ENCODE measurements at regions not wholly inside any gene's neighbourhood (a gene's known extent, or its start where the extent isn't known, plus 50 kb on each side); places are given as distances from the start of the nearest gene placed in this dataset.
"Not testable (repeated sequence)": the region's sequence is repeated elsewhere in the genome, so short reads cannot be mapped to it uniquely, and the experiment has no call there.

DNA sequence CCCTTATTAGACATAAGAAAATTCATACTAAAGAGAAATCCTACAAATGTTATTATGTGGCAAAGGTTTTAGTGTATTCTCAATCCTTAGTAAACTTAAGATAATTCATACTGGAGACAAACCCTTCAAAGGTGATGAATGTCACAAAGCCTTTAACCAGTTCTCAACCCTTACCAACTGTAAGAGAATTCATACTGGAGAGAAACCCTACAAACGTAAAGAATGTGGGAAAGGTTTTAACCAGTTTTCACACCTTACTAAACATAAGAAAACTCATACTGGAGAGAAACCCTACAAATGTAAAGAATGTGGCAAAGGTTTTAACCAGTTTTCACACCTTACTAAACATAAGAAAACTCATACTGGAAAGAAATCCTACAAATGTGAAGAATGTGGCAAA, 93.2 kb downstream of the ZNF680 start:
- no peak for DNase-seq (ENCODE audit: low read depth)

DNA sequence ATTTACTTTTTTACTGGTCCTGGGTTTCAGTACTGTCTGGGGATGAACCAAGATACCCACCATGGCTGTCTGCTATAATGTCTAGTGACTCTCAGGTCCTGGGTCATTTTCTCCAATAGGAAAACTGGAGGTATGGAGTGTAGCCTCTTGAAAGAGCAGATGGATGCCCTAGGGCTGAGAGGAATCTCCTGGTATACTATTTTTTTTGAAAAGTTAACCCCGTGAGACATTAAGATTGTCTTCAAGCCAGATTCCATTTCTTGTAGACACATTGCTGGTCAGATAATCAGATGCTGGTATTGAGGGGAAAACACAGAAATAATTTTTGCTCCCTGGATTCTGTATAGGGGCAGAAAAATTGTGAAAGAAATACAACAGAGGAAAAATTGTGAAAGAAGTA, 97.3 kb downstream of the ZNF680 start:
- no peak for DNase-seq (ENCODE audit: low read depth)

DNA sequence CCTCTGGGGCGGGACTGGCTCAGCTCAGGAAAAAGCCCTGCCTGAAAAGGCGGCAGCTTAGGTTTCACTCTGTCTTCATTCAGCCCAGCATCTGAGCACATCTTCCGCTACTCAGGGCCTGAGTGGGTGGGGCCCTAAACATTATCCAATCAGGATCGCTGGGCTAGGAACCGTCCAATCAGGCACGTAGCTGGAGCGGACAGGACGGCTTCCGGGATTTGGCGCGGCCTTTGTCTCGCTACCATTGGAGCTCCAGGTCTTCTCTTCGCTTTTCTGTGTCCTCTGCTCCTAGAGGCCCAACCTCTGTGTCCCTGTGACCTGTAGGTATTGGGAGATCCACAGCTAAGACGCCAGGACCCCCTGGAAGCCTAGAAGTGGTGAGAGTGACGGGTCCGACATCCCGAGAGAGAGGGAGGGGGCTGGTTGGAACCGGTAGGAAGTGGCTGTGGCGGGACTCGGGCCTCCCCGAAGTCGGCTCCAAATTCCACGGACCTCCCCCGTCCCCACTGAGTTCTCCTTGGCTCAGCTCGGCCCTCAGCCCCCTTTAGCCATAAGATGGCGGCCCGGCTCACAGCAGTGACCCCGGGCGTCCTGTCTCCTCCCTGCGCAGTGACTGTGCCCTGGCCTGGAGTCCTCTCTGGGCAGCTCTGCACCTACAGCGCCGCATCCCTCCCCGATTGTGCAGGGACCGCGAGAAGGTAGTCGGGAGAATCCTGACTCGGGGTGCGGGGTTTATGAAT, 99.1 kb downstream of the ZNF680 start:
- peak; percentile 48 for DNase-seq (ENCODE audit: low read depth)

DNA sequence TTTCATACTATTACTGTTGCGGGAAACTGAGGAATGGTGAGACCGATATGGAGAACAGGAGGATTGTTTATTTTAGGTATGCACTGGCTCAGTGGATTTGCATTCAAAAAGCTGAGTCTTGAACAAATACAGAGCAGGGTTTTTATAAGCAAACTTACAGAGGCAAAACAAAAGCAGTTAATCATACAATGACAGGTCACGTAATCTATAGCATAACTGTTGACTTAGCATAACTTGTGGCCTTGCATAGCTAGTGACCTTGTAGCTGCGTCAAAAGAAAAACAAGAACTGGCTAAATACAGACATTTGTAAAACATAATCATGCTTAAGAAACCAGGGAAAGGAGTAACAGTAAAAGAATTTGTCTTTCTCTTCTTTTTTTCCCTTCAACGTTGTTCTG, 103.0 kb downstream of the ZNF680 start:
- not testable (repeated sequence) for DNase-seq (ENCODE audit: low read depth)

DNA sequence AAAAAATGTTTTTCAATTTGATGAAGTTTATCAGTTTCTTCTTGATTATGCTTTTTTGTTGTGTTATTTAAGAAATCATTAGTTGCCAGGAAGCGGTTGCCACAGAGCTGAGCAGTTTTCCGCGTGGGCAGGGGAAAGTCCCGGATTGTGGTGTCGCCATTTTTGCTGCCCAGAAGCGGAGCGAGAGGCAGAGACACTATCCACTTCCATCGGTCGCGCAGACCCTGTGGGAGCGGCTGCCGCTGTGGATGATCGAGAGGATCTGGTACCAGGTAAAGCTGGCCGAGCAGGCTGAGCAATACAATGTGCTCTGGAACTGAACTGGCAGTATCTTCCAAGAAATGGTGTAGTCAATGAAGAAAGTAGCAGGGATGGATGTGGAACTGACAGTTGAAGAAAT, 119.8 kb downstream of the ZNF736 start:
- no peak for DNase-seq (ENCODE audit: low read depth)

DNA sequence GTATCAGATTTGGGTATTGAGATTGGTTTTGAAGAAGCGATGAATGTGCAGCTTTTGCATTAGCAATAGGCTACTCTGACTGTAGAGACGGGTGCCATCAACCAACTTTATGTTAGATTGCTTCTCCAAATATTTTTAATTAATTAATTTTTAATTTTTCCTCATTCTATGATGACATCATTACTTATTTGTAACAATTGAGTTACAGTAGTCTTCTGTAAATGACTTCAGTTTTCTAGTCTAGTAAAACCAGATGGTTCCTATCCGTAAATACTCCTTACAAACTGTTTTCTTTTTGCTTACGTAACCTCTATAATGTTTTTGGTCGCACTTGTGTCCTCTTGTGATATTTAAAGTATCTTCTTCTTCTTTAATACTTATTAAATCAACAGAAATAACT, 118.1 kb downstream of the ZNF736 start:
- no peak for DNase-seq (ENCODE audit: low read depth)

DNA sequence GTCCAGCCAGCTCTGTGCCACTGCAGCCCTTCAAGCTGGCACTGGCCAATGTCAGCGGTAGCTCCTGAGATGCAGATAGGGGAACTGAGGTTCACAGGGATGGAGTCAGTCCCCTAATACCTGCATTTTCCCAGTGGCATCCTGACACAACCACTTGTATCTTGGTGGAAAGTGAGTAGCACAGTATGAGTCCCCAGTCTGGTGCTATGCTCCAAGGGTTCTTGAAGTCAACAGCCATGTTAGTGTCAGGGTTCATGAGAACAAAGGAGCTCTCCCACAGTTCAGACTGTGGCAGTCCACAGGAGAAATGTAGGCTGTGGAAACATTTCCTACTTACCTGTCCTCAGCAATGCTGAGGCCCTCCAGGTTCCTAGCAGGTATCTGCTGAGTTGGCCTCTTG, 115.5 kb downstream of the ZNF736 start:
- no peak for DNase-seq (ENCODE audit: low read depth)

DNA sequence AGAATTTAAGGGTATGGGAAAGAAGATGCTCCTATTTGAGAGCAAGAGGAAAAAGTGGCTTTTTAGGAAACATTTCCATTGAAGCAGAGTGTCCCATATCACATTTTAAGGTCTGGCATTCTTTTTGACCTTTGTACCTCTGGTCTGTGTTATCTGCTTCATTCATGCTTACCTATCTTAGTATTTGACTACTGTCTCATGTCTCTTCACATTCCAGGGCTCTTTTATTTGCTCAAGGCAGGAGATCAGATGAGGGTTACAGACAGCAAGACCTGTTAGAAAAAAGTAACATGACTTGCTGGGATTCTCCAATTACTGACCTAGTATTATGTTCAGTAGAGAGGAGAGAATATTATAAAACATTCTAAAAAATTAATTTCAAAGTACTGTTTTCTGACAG, 111.7 kb downstream of the ZNF736 start:
- DNase-seq (ENCODE audit: low read depth), result not testable (repeated sequence)

DNA sequence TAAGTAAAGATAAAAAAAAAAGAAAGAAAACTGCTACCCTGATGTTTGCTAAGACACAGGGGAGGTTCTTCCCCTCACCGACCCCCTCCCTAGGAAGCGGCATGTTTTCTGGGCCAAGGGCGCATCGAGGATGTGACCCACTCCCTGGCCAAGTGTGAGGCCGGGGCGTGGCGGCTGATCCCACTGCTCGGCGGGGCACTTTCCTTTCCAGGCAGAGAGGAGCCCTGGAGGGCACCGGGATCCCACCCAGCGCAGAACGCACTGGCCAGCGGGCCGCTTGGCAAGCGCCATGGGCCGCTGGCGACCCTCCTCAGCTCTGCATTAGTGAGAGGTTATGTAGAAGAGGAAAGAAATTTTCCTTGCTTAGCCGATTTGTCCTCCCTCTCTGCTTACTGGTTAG, 93.4 kb downstream of the ZNF736 start:
- DNase-seq (ENCODE audit: low read depth), result no peak
